HepG2 (cell line): ENCODE measurements at regions not wholly inside any gene's neighbourhood (a gene's known extent, or its start where the extent isn't known, plus 50 kb on each side); places are given as distances from the start of the nearest gene placed in this dataset.

Experiments
- ATAC-seq: fragments of 200-7000 bp; cut with Tn5 transposase; 3 replicates; pipeline ENCODE4 v1.9.1; 2020; ENCODE audit warnings: mild to moderate bottlenecking, moderate library complexity
- BruUV-seq: library from RNA; stranded (reverse); fragments of 400-500 nt; replicated peaks from 2 replicates; lab custom pipeline; 2021; lab: Mats Ljungman, UMichigan
- CTCF ChIA-PET: fragments of 300-600 bp; formaldehyde crosslinking; extraction: SDS; loops from one replicate; lab custom pipeline; 2021; ENCODE audit warnings: low total read pairs, inconsistent platforms, low intra/inter-chr PET ratio; lab: Yijun Ruan, JAX
- POLR2A ChIA-PET: fragments of 350-600 bp; sonication (Branson Sonifier 250); formaldehyde crosslinking; loops from one replicate; lab custom pipeline; 2020; ENCODE audit warnings: antibody characterized with exemption, inconsistent platforms; lab: Yijun Ruan, JAX
- DNase-seq: peaks from one replicate; pipeline ENCODE4 v3.0.0-alpha.2; 2015; ENCODE audit warnings: low spot score
- FAIRE-seq: peaks from 3 replicates; lab custom pipeline; 2011; peaks lifted over from hg19 to GRCh38; lab: Jason Lieb, UNC
- H2AFZ ChIP-seq: one replicate; pipeline ENCODE4 v1.6.1; 2011; ENCODE audit warnings: low read length, inconsistent platforms
- H3K27ac ChIP-seq: fragments of 300-600 bp; 3 replicates; pipeline ENCODE4 v1.8.0; 2011; ENCODE audit warnings: mixed run types, mild to moderate bottlenecking, mixed read lengths, low read length, inconsistent platforms; ENCODE audit not compliant: insufficient read depth; ENCODE audit errors: extremely low read length
- H3K27me3 ChIP-seq, 2 experiments: fragments of 200-600 bp in 1 of 2; 2 replicates in 1 of 2; 3 replicates in 1 of 2; pipeline versions ENCODE4 v1.6.0 to v1.8.0; 2011; ENCODE audit warnings: low read length in 2 of 2, mild to moderate bottlenecking in 2 of 2, moderate library complexity in 2 of 2, inconsistent platforms in 1 of 2; ENCODE audit not compliant: insufficient read depth in 2 of 2, control insufficient read depth in 1 of 2
- H3K36me3 ChIP-seq, 2 experiments: fragments of 200-600 bp in 1 of 2; replicated peaks in 1 of 2; 2 replicates in 1 of 2; 3 replicates in 1 of 2; pipeline versions ENCODE4 v1.5.1 to v1.8.0; 2011; ENCODE audit warnings: low read length in 2 of 2, inconsistent platforms in 1 of 2; ENCODE audit not compliant: insufficient read depth in 2 of 2, control insufficient read depth in 1 of 2
- H3K4me1 ChIP-seq: 2 replicates; pipeline ENCODE4 v1.5.1; 2012; ENCODE audit warnings: low read length, inconsistent platforms; ENCODE audit not compliant: insufficient read depth
- H3K4me2 ChIP-seq: 2 replicates; pipeline ENCODE4 v1.6.0; 2011; ENCODE audit warnings: low read depth, low read length, inconsistent platforms
- H3K4me3 ChIP-seq, 3 experiments: fragments of 200-600 bp in 1 of 3; sonication (generic), shearing (Covaris generic) in 1 of 3; replicated peaks in 1 of 3; 2 replicates each; pipeline ENCODE4 v1.5.1; 2011 to 2016; ENCODE audit warnings: low read length in 3 of 3, inconsistent platforms in 2 of 3, low read depth in 2 of 3, mild to moderate bottlenecking in 2 of 3, control low read depth in 1 of 3, mixed read lengths in 1 of 3; ENCODE audit not compliant: insufficient read depth in 1 of 3
- H3K79me2 ChIP-seq: one replicate; pipeline ENCODE4 v1.6.1; 2011; ENCODE audit warnings: low read length, inconsistent platforms; ENCODE audit not compliant: insufficient read depth
- H3K9ac ChIP-seq: 2 replicates; pipeline ENCODE4 v1.6.0; 2011; ENCODE audit warnings: mild to moderate bottlenecking, low read depth, low read length, inconsistent platforms; ENCODE audit not compliant: insufficient read depth
- H3K9me3 ChIP-seq: 2 replicates; pipeline ENCODE4 v1.5.1; 2012; ENCODE audit warnings: mild to moderate bottlenecking, low read length
- H4K20me1 ChIP-seq: 2 replicates; pipeline ENCODE4 v1.6.0; 2011; ENCODE audit warnings: inconsistent platforms, mild to moderate bottlenecking, low read length, moderate library complexity; ENCODE audit not compliant: insufficient read depth
- FOXK1 ChIP-seq: sonication (generic); formaldehyde crosslinking; IDR thresholded peaks from 2 replicates; pipeline ENCODE4 v1.4.0; 2020; ENCODE audit warnings: low read depth, missing genetic modification reagents, borderline replicate concordance
- JUND ChIP-seq: sonication (generic); formaldehyde crosslinking; IDR thresholded peaks from 2 replicates; pipeline ENCODE4 v1.8.0; 2022; ENCODE audit warnings: mild to moderate bottlenecking, missing genetic modification reagents
- ZBTB7B ChIP-seq: sonication (generic); formaldehyde crosslinking; IDR thresholded peaks from 2 replicates; pipeline ENCODE4 v1.4.0; 2020; ENCODE audit warnings: missing genetic modification reagents
- ZNF253 ChIP-seq: sonication (generic); formaldehyde crosslinking; IDR thresholded peaks from 2 replicates; pipeline ENCODE4 v1.8.0; 2022; ENCODE audit warnings: mild to moderate bottlenecking, missing genetic modification reagents, borderline replicate concordance
- ZNF337 ChIP-seq: sonication (generic); formaldehyde crosslinking; IDR thresholded peaks from 2 replicates; pipeline ENCODE4 v1.5.1; 2020; ENCODE audit warnings: missing genetic modification reagents, low read depth, mild to moderate bottlenecking, borderline replicate concordance
- ZNF530 ChIP-seq: sonication (generic); formaldehyde crosslinking; IDR thresholded peaks from 2 replicates; pipeline ENCODE4 v1.5.0; 2020; ENCODE audit warnings: low read depth, mild to moderate bottlenecking, missing genetic modification reagents
- ZNF564 ChIP-seq: sonication (generic); formaldehyde crosslinking; IDR thresholded peaks from 2 replicates; pipeline ENCODE4 v1.8.1; 2023; ENCODE audit warnings: mild to moderate bottlenecking, missing genetic modification reagents
- ZNF709 ChIP-seq: sonication (generic); formaldehyde crosslinking; IDR thresholded peaks from 2 replicates; pipeline ENCODE4 v1.5.0; 2020; ENCODE audit warnings: mild to moderate bottlenecking, missing genetic modification reagents
- ZNF761 ChIP-seq: sonication (generic); formaldehyde crosslinking; conservative IDR thresholded peaks from 2 replicates; pipeline ENCODE4 v1.4.0; 2020; ENCODE audit warnings: mild to moderate bottlenecking, missing genetic modification reagents
- ZNF777 ChIP-seq: sonication (generic); formaldehyde crosslinking; IDR thresholded peaks from 2 replicates; pipeline ENCODE4 v1.4.0; 2020; ENCODE audit warnings: missing genetic modification reagents
- WGBS: methylation state at CpG from one replicate; pipeline ENCODE4 v1.1.6; 2017; ENCODE audit warnings: low lambda C conversion rate; 5-methylcytosine and 5-hydroxymethylcytosine counted together
- in situ Hi-C: cut with HindIII; loops from 2 replicates; pipeline ENCODE4 v1.10.0; 2017; ENCODE audit warnings: low pct_unique_long_range_greater_than_20kb; ENCODE audit not compliant: extremely low pct_ligation_motif_present
- intact Hi-C: fragments of 100-400 bp; cut with micrococcal nuclease; formaldehyde crosslinking; loops from one replicate; pipeline ENCODE4 v1.10.0; 2022; ENCODE audit not compliant: unreplicated experiment
- TF ChIP-seq, protein P1 (sequence below): sonication (generic); formaldehyde crosslinking; IDR thresholded peaks from 2 replicates; pipeline ENCODE4 v1.9.0; 2021; ENCODE audit warnings: mild to moderate bottlenecking, missing genetic modification reagents
- TF ChIP-seq, protein P2 (sequence below): IDR thresholded peaks from 2 replicates; pipeline ENCODE4 v1.6.1; 2016; ENCODE audit warnings: mild to moderate bottlenecking
- TF ChIP-seq, protein P3 (sequence below): IDR thresholded peaks from 2 replicates; pipeline ENCODE4 v1.6.1; 2016; ENCODE audit warnings: low read depth, borderline replicate concordance
- TF ChIP-seq, protein P4 (sequence below): sonication (generic); formaldehyde crosslinking; IDR thresholded peaks from 2 replicates; pipeline ENCODE4 v1.4.0; 2020; ENCODE audit warnings: missing genetic modification reagents
- TF ChIP-seq, protein P5 (sequence below): IDR thresholded peaks from 2 replicates; pipeline ENCODE4 v1.6.1; 2012; ENCODE audit warnings: inconsistent platforms

DNA sequence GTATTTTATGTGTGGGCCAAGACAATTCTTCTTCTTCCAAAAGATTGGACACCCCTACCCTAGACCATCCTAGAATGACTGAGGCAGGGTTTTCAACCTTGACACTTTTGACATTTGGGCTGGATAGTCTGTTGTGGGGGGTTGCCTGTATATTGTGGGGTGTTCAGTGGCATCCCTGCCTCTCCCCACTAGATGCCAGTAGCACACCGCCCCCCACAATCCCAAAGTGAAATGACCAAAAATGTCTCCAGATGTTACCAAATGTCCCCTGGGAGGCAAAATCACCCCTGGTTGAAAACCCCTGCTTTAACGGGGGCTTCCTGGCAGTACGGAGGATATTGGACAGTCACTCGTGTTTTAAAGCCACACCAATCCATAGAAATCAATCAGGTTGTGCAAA lies 219.6 kb downstream of the PHETA1 start (continued):
- TF ChIP-seq, protein P1, sequence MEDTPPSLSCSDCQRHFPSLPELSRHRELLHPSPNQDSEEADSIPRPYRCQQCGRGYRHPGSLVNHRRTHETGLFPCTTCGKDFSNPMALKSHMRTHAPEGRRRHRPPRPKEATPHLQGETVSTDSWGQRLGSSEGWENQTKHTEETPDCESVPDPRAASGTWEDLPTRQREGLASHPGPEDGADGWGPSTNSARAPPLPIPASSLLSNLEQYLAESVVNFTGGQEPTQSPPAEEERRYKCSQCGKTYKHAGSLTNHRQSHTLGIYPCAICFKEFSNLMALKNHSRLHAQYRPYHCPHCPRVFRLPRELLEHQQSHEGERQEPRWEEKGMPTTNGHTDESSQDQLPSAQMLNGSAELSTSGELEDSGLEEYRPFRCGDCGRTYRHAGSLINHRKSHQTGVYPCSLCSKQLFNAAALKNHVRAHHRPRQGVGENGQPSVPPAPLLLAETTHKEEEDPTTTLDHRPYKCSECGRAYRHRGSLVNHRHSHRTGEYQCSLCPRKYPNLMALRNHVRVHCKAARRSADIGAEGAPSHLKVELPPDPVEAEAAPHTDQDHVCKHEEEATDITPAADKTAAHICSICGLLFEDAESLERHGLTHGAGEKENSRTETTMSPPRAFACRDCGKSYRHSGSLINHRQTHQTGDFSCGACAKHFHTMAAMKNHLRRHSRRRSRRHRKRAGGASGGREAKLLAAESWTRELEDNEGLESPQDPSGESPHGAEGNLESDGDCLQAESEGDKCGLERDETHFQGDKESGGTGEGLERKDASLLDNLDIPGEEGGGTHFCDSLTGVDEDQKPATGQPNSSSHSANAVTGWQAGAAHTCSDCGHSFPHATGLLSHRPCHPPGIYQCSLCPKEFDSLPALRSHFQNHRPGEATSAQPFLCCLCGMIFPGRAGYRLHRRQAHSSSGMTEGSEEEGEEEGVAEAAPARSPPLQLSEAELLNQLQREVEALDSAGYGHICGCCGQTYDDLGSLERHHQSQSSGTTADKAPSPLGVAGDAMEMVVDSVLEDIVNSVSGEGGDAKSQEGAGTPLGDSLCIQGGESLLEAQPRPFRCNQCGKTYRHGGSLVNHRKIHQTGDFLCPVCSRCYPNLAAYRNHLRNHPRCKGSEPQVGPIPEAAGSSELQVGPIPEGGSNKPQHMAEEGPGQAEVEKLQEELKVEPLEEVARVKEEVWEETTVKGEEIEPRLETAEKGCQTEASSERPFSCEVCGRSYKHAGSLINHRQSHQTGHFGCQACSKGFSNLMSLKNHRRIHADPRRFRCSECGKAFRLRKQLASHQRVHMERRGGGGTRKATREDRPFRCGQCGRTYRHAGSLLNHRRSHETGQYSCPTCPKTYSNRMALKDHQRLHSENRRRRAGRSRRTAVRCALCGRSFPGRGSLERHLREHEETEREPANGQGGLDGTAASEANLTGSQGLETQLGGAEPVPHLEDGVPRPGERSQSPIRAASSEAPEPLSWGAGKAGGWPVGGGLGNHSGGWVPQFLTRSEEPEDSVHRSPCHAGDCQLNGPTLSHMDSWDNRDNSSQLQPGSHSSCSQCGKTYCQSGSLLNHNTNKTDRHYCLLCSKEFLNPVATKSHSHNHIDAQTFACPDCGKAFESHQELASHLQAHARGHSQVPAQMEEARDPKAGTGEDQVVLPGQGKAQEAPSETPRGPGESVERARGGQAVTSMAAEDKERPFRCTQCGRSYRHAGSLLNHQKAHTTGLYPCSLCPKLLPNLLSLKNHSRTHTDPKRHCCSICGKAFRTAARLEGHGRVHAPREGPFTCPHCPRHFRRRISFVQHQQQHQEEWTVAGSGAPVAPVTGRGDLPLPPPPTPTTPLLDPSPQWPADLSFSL (CRISPR knock-in tag), result no peak
- TF ChIP-seq ZNF709, result no peak
- TF ChIP-seq, protein P2, sequence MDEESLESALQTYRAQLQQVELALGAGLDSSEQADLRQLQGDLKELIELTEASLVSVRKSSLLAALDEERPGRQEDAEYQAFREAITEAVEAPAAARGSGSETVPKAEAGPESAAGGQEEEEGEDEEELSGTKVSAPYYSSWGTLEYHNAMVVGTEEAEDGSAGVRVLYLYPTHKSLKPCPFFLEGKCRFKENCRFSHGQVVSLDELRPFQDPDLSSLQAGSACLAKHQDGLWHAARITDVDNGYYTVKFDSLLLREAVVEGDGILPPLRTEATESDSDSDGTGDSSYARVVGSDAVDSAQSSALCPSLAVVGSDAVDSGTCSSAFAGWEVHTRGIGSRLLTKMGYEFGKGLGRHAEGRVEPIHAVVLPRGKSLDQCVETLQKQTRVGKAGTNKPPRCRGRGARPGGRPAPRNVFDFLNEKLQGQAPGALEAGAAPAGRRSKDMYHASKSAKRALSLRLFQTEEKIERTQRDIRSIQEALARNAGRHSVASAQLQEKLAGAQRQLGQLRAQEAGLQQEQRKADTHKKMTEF, result no peak

DNA sequence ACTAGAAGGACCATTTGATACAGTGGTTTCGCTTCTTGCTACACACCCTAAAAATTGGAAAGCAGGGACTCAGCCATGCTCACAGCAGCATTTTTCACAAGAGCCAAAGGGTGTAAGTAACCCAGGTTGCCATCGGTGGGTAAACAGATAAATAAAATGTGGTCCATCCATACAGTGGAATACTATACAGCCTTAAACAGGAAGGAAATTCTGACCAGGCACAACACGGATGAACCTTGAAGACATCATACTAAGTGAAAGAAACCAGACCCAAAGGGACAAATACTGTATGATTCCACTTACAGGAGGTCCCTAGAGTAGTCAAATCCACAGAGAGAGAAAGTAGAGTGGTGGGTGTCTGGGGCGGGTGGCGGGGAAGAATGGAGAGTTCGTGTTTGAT lies 220.9 kb downstream of the PHETA1 start:
- Histone ChIP-seq H3K4me2 (no peak overlapping the region), H3K36me3 (no peaks in the 10 kb centered on the region), H3K27me3 (peaks cover 3 to 22% of the 10 kb centered on the region in 2 experiments; a peak in 2 of 5 replicates), H3K27ac (no peak overlapping the region), H4K20me1 (no peaks in the 10 kb centered on the region), H3K4me1 (no peaks in the 10 kb centered on the region), H2AFZ (no peak overlapping the region), H3K9me3 (no peaks in the 10 kb centered on the region), H3K4me3 (no peak overlapping the region), H3K9ac (no peak overlapping the region), H3K79me2 (no peaks in the 10 kb centered on the region)
- no peak for ATAC-seq
- FAIRE-seq, result no peak
- 45% methylated on average over 6 of the region's 6 CpGs for WGBS
- BruUV-seq, result no TSS peak
- intact Hi-C loops (no loop called here), in situ Hi-C loops (no loop called here)
- POLR2A ChIA-PET, result no interaction called here
- CTCF ChIA-PET, result no interaction called here
- no peak for DNase-seq
- TF ChIP-seq ZNF564 (no peak), JUND (CRISPR knock-in tag) (no peak), ZNF530 (CRISPR knock-in tag) (no peak), ZBTB7B (CRISPR knock-in tag) (no peak), ZNF337 (no peak), FOXK1 (CRISPR knock-in tag) (no peak), ZNF777 (CRISPR knock-in tag) (no peak), ZNF761 (CRISPR knock-in tag) (no peak), ZNF253 (CRISPR knock-in tag) (no peak)
- TF ChIP-seq, protein P3, sequence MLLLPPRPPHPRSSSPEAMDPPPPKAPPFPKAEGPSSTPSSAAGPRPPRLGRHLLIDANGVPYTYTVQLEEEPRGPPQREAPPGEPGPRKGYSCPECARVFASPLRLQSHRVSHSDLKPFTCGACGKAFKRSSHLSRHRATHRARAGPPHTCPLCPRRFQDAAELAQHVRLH (CRISPR knock-in tag), result no peak
- TF ChIP-seq, protein P4, sequence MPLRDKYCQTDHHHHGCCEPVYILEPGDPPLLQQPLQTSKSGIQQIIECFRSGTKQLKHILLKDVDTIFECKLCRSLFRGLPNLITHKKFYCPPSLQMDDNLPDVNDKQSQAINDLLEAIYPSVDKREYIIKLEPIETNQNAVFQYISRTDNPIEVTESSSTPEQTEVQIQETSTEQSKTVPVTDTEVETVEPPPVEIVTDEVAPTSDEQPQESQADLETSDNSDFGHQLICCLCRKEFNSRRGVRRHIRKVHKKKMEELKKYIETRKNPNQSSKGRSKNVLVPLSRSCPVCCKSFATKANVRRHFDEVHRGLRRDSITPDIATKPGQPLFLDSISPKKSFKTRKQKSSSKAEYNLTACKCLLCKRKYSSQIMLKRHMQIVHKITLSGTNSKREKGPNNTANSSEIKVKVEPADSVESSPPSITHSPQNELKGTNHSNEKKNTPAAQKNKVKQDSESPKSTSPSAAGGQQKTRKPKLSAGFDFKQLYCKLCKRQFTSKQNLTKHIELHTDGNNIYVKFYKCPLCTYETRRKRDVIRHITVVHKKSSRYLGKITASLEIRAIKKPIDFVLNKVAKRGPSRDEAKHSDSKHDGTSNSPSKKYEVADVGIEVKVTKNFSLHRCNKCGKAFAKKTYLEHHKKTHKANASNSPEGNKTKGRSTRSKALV (CRISPR knock-in tag), result no peak
- TF ChIP-seq, protein P5, sequence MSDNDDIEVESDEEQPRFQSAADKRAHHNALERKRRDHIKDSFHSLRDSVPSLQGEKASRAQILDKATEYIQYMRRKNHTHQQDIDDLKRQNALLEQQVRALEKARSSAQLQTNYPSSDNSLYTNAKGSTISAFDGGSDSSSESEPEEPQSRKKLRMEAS, result no peak
